22Rv1 (cell line): ENCODE measurements at regions not wholly inside any gene's neighbourhood (a gene's known extent, or its start where the extent isn't known, plus 50 kb on each side); places are given as distances from the start of the nearest gene placed in this dataset.

ENCODE experiments used
- ZFX ChIP-seq: fragments of 450-650 bp; IDR thresholded peaks from 2 replicates; pipeline ENCODE4 v1.6.1; 2017; ENCODE audit warnings: antibody characterized with exemption, borderline replicate concordance
- TF ChIP-seq, protein P1 (sequence below): fragments of 450-650 bp; IDR thresholded peaks from 2 replicates; pipeline ENCODE4 v1.5.1; 2017; ENCODE audit warnings: mild to moderate bottlenecking

DNA sequence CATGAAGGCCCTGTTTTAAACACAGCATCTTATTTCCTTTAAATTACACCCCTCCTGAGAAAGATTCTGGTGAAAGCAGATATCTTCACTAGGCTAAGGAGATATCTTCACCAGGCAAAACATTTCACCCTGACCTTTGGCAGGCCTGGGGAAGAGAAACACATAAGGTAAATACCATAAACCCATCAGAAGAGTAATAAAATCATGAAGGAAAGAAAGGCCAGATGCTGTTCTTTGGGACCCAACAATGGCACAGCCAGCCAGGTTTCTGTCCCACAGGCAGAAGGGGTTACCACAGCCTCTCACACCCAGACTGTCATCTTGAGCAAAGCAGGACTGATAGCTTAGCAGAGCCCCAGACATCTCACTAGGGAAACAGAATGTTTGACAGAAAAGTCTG lies 125.4 kb downstream of the CCDC34 start:
- TF ChIP-seq, protein P1, sequence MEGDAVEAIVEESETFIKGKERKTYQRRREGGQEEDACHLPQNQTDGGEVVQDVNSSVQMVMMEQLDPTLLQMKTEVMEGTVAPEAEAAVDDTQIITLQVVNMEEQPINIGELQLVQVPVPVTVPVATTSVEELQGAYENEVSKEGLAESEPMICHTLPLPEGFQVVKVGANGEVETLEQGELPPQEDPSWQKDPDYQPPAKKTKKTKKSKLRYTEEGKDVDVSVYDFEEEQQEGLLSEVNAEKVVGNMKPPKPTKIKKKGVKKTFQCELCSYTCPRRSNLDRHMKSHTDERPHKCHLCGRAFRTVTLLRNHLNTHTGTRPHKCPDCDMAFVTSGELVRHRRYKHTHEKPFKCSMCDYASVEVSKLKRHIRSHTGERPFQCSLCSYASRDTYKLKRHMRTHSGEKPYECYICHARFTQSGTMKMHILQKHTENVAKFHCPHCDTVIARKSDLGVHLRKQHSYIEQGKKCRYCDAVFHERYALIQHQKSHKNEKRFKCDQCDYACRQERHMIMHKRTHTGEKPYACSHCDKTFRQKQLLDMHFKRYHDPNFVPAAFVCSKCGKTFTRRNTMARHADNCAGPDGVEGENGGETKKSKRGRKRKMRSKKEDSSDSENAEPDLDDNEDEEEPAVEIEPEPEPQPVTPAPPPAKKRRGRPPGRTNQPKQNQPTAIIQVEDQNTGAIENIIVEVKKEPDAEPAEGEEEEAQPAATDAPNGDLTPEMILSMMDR, result no peak
- TF ChIP-seq ZFX, result no peak
